ENCODE measurements at regions not wholly inside any gene's neighbourhood (a gene's known extent, or its start where the extent isn't known, plus 50 kb on each side); places are given as distances from the start of the nearest gene placed in this dataset.

- H3K23me2 ChIP-seq (ENCODE audit: low read depth, low read length), result no peaks in the 10 kb centered on the region
- no peak overlapping the region for H2BK12ac ChIP-seq (ENCODE audit: low read depth, low read length)
- H4K8ac ChIP-seq (ENCODE audit: extremely low read depth, insufficient read depth, low read length), result no peak overlapping the region
- H3K23ac ChIP-seq (ENCODE audit: insufficient read length), result no peak overlapping the region
- H3K27ac ChIP-seq (ENCODE audit: low read depth, low read length), result no peak overlapping the region
- no peak overlapping the region for H3K56ac ChIP-seq (replicated peaks; ENCODE audit: insufficient read length, low read depth, low read length)
- no peak overlapping the region for H3K4me2 ChIP-seq (ENCODE audit: insufficient read depth in 1 of 2, low read depth in 2 of 2, low read length in 2 of 2)
- ChIA-PET CTCF (ENCODE audit: partially characterized antibody) (interaction anchor here (0.8 kb wide), 1 partner anchor 64 kb away, joined by 3 read pairs; no protein-coding TSS in a partner anchor), POLR2A (ENCODE audit: partially characterized antibody) (no interaction called here)
- no peak overlapping the region for H3K18ac ChIP-seq (ENCODE audit: extremely low read depth, low read length)
- H3K4me1 ChIP-seq (replicated peaks in 1 of 4; ENCODE audit: control insufficient read depth in 3 of 4, insufficient read depth in 4 of 4, low read length in 3 of 4), result no peaks in the 10 kb centered on the region
- H4K5ac ChIP-seq (ENCODE audit: insufficient read length, low read depth, low read length), result no peak overlapping the region
- H2AFZ ChIP-seq (ENCODE audit: low read length), result no peak overlapping the region
- no peak overlapping the region for H3K9ac ChIP-seq (replicated peaks in 1 of 4; ENCODE audit: extremely low read depth in 1 of 4, low read depth in 3 of 4, low read length in 3 of 4)
- no peak overlapping the region for H3K4me3 ChIP-seq (ENCODE audit: extremely low read depth in 1 of 4, insufficient read depth in 2 of 4, low read depth in 3 of 4, low read length in 4 of 4)
- no peaks in the 10 kb centered on the region for H3K79me1 ChIP-seq (ENCODE audit: low read depth, low read length)
- no peaks in the 10 kb centered on the region for H3K27me3 ChIP-seq (replicated peaks in 1 of 4; ENCODE audit: control insufficient read depth in 3 of 4, extremely low read depth in 1 of 4, insufficient read depth in 3 of 4, low read length in 3 of 4)
- FAIRE-seq (no peak), DNase-seq (ENCODE audit: low read depth in 1 of 2, low spot score in 2 of 2) (no peak)
- no peak overlapping the region for H2BK120ac ChIP-seq (replicated peaks; ENCODE audit: low read depth, low read length)
- no peaks in the 10 kb centered on the region for H3K79me2 ChIP-seq (ENCODE audit: control insufficient read depth in 1 of 2, insufficient read depth in 2 of 2, low read length in 2 of 2)
- no peak overlapping the region for H2AK5ac ChIP-seq (ENCODE audit: low read depth, low read length)
- H2BK20ac ChIP-seq (ENCODE audit: low read length), result 0 out of 2 replicates have a peak overlapping the region, but pooled peaks have one; percentile 28
- H3K9me3 ChIP-seq (ENCODE audit: insufficient read depth in 2 of 2, low read depth in 1 of 2, low read length in 1 of 2), result no peaks in the 10 kb centered on the region; a peak in 2 of 4 replicates
- no peaks in the 10 kb centered on the region for H3K36me3 ChIP-seq (ENCODE audit: control insufficient read depth in 2 of 4, insufficient read depth in 4 of 4, low read length in 3 of 4)
- no peak overlapping the region for H2BK5ac ChIP-seq (ENCODE audit: low read depth, low read length)
- no peak overlapping the region for H4K91ac ChIP-seq (replicated peaks; ENCODE audit: insufficient read length, low read length)
- H2BK15ac ChIP-seq (ENCODE audit: low read length), result no peak overlapping the region
- WGBS, 2 experiments (ENCODE audit: extremely low coverage in 1 of 2, insufficient coverage in 1 of 2, insufficient read length in 1 of 2, insufficient replicate concordance in 2 of 2, low coverage in 1 of 2, low lambda C conversion rate in 2 of 2, missing lambda C conversion rate in 1 of 2), result 78% methylated on average over 1 of the region's 1 CpG; no CpG with 5 or more reads in 1 of the 2 experiments
- no peak overlapping the region for H3K4ac ChIP-seq (replicated peaks; ENCODE audit: insufficient read length, low read depth, low read length)
- H4K20me1 ChIP-seq (replicated peaks in 1 of 2; ENCODE audit: control insufficient read depth in 1 of 2, insufficient read depth in 2 of 2, low read length in 2 of 2), result no peaks in the 10 kb centered on the region
- no peak overlapping the region for H3K14ac ChIP-seq (ENCODE audit: insufficient read length)
- TF ChIP-seq HDAC2 (IDR thresholded peaks at IDR 0.05; ENCODE audit: borderline replicate concordance in 1 of 2, low read depth in 2 of 2, low read length in 2 of 2) (no peak), NRF1 (IDR thresholded peaks at IDR 0.05; ENCODE audit: low read depth, low read length) (no peak), POU5F1 (IDR thresholded peaks at IDR 0.05; ENCODE audit: low read depth, low read length) (no peak), CTCF (IDR thresholded peaks at IDR 0.05; ENCODE audit: control extremely low read depth in 1 of 3, insufficient read depth in 1 of 3, low read depth in 1 of 3, low read length in 3 of 3) (no peak), KDM4A (IDR thresholded peaks at IDR 0.05; ENCODE audit: low read depth, low read length, severe bottlenecking) (no peak), NANOG (IDR thresholded peaks at IDR 0.05; ENCODE audit: insufficient read depth, low read depth, low read length, poor library complexity, severe bottlenecking) (no peak), SUZ12 (IDR thresholded peaks at IDR 0.05; ENCODE audit: low read length) (no peak), CBX8 (IDR thresholded peaks at IDR 0.05; ENCODE audit: borderline replicate concordance, low read depth, low read length) (no peak), SP2 (IDR thresholded peaks at IDR 0.05; ENCODE audit: low read length) (no peak), HDAC6 (IDR thresholded peaks at IDR 0.05; ENCODE audit: low read depth, low read length) (no peak), TBP (IDR thresholded peaks at IDR 0.05; ENCODE audit: low read depth, low read length) (no peak)
Measured at GRCh38 chr20:4322499-4322898, 73.4 kb upstream of the ADRA1D start.

All from H1 (cell line).